ENCODE measurements at regions not wholly inside any gene's neighbourhood (a gene's known extent, or its start where the extent isn't known, plus 50 kb on each side); places are given as distances from the start of the nearest gene placed in this dataset.

GRCh38 chr1:87225171-87225570, 103.5 kb upstream of the LMO4 start:
- TF ChIP-seq CTCF (conservative IDR thresholded peaks at IDR 0.05; ENCODE audit: low read depth, low read length) = no peak
- no peak for TF ChIP-seq EZH2phosphoT487 (IDR thresholded peaks at IDR 0.05; ENCODE audit: borderline replicate concordance, low read length)
